H1 (cell line): ENCODE measurements at regions not wholly inside any gene's neighbourhood (a gene's known extent, or its start where the extent isn't known, plus 50 kb on each side); places are given as distances from the start of the nearest gene placed in this dataset.

Experiments
- CTCF ChIA-PET: fragments of 300-600 bp; sonication (Branson Sonifier 250); formaldehyde crosslinking; loops from one replicate; lab custom pipeline; 2021; ENCODE audit not compliant: partially characterized antibody; lab: Charles Lee
- POLR2A ChIA-PET: fragments of 300-600 bp; sonication (Branson Sonifier 250); formaldehyde crosslinking; loops from one replicate; lab custom pipeline; 2021; ENCODE audit warnings: inconsistent platforms; ENCODE audit not compliant: partially characterized antibody; lab: Charles Lee
- DNase-seq, 2 experiments: peaks; one replicate each; pipeline versions ENCODE4 v3.0.0 to v3.0.0-alpha.2; 2010 to 2022; ENCODE audit warnings: low spot score in 2 of 2, low read depth in 1 of 2, mixed read lengths in 1 of 2
- FAIRE-seq: peaks from 2 replicates; lab custom pipeline; 2011; peaks lifted over from hg19 to GRCh38; lab: Jason Lieb, UNC
- H2AFZ ChIP-seq: 2 replicates; pipeline ENCODE4 v1.8.1; 2012; ENCODE audit warnings: low read length, inconsistent platforms
- H2AK5ac ChIP-seq: 2 replicates; pipeline ENCODE4 v1.6.1; 2013; ENCODE audit warnings: low read depth, low read length
- H2BK120ac ChIP-seq: replicated peaks from 2 replicates; pipeline ENCODE3; 2013; ENCODE audit warnings: low read depth, low read length, inconsistent platforms
- H2BK12ac ChIP-seq: 2 replicates; pipeline ENCODE4 v1.6.1; 2013; ENCODE audit warnings: low read depth, low read length
- H2BK15ac ChIP-seq: 2 replicates; pipeline ENCODE4 v1.6.1; 2013; ENCODE audit warnings: low read length
- H2BK20ac ChIP-seq: 2 replicates; pipeline ENCODE4 v1.6.1; 2013; ENCODE audit warnings: low read length
- H2BK5ac ChIP-seq: 2 replicates; pipeline ENCODE4 v1.6.1; 2013; ENCODE audit warnings: low read depth, low read length
- H3K14ac ChIP-seq: 2 replicates; pipeline ENCODE4 v1.6.1; 2013; ENCODE audit warnings: inconsistent platforms; ENCODE audit not compliant: insufficient read length
- H3K18ac ChIP-seq: 2 replicates; pipeline ENCODE4 v1.6.1; 2013; ENCODE audit warnings: low read length; ENCODE audit errors: extremely low read depth
- H3K23ac ChIP-seq: 2 replicates; pipeline ENCODE4 v1.6.1; 2013; ENCODE audit warnings: inconsistent platforms; ENCODE audit not compliant: insufficient read length
- H3K23me2 ChIP-seq: 2 replicates; pipeline ENCODE4 v1.6.1; 2013; ENCODE audit warnings: low read depth, low read length
- H3K27ac ChIP-seq: 2 replicates; pipeline ENCODE4 v1.6.1; 2011; ENCODE audit warnings: low read depth, low read length, inconsistent platforms
- H3K27me3 ChIP-seq, 4 experiments: replicated peaks in 1 of 4; 1 replicate in 1 of 4; 2 replicates in 3 of 4; pipeline versions ENCODE4 v1.6.1 to v1.8.1; 2011 to 2013; ENCODE audit warnings: low read length in 3 of 4, mild to moderate bottlenecking in 3 of 4, inconsistent platforms in 2 of 4, mixed read lengths in 2 of 4, moderate library complexity in 1 of 4; ENCODE audit not compliant: control insufficient read depth in 3 of 4, insufficient read depth in 3 of 4; ENCODE audit errors: extremely low read depth in 1 of 4
- H3K36me3 ChIP-seq, 4 experiments: 2 replicates each; pipeline versions ENCODE4 v1.6.1 to v1.8.1; 2011 to 2013; ENCODE audit warnings: mild to moderate bottlenecking in 4 of 4, low read length in 3 of 4, moderate library complexity in 2 of 4, control low read depth in 1 of 4, inconsistent platforms in 1 of 4; ENCODE audit not compliant: insufficient read depth in 4 of 4, control insufficient read depth in 2 of 4
- H3K4ac ChIP-seq: replicated peaks from 2 replicates; pipeline ENCODE3; 2013; ENCODE audit warnings: low read length, low read depth, mixed read lengths, inconsistent platforms; ENCODE audit not compliant: insufficient read length
- H3K4me1 ChIP-seq, 4 experiments: replicated peaks in 1 of 4; 1 replicate in 1 of 4; 2 replicates in 3 of 4; pipeline versions ENCODE4 v1.6.1 to v1.8.1; 2011 to 2013; ENCODE audit warnings: low read length in 3 of 4, inconsistent platforms in 2 of 4, mixed read lengths in 1 of 4; ENCODE audit not compliant: insufficient read depth in 4 of 4, control insufficient read depth in 3 of 4
- H3K4me2 ChIP-seq, 2 experiments: 2 replicates each; pipeline versions ENCODE4 v1.6.1 to v1.8.1; 2011 to 2013; ENCODE audit warnings: low read depth in 2 of 2, low read length in 2 of 2, control low read depth in 1 of 2, inconsistent platforms in 1 of 2, mild to moderate bottlenecking in 1 of 2; ENCODE audit not compliant: insufficient read depth in 1 of 2
- H3K4me3 ChIP-seq, 4 experiments: fragments of 200-600, 300-600 bp in 1 of 4; sonication (generic), shearing (Covaris generic), sonication (Bioruptor Twin) in 1 of 4; 2 replicates each; pipeline versions ENCODE4 v1.5.1 to v1.8.1; 2011 to 2016; ENCODE audit warnings: low read length in 4 of 4, low read depth in 3 of 4, control low read depth in 2 of 4, inconsistent platforms in 2 of 4, mild to moderate bottlenecking in 2 of 4, mixed read lengths in 1 of 4, moderate library complexity in 1 of 4; ENCODE audit not compliant: insufficient read depth in 2 of 4; ENCODE audit errors: extremely low read depth in 1 of 4
- H3K56ac ChIP-seq: replicated peaks from 2 replicates; pipeline ENCODE3; 2013; ENCODE audit warnings: low read depth, mild to moderate bottlenecking, mixed read lengths, low read length, inconsistent platforms; ENCODE audit not compliant: insufficient read length
- H3K79me1 ChIP-seq: 2 replicates; pipeline ENCODE4 v1.6.1; 2013; ENCODE audit warnings: low read depth, low read length, control low read depth
- H3K79me2 ChIP-seq, 2 experiments: 2 replicates each; pipeline versions ENCODE4 v1.6.1 to v1.8.1; 2012 to 2013; ENCODE audit warnings: low read length in 2 of 2, mild to moderate bottlenecking in 2 of 2, inconsistent platforms in 1 of 2; ENCODE audit not compliant: insufficient read depth in 2 of 2, control insufficient read depth in 1 of 2
- H3K9ac ChIP-seq, 4 experiments: replicated peaks in 1 of 4; 1 replicate in 1 of 4; 2 replicates in 3 of 4; pipeline versions ENCODE4 v1.6.1 to v1.8.1; 2011 to 2013; ENCODE audit warnings: low read depth in 3 of 4, low read length in 3 of 4, control low read depth in 2 of 4, mild to moderate bottlenecking in 2 of 4, moderate library complexity in 2 of 4, inconsistent platforms in 1 of 4; ENCODE audit errors: extremely low read depth in 1 of 4
- H3K9me3 ChIP-seq, 2 experiments: 2 replicates each; pipeline versions ENCODE4 v1.6.1 to v1.8.1; 2012 to 2013; ENCODE audit warnings: mild to moderate bottlenecking in 2 of 2, moderate library complexity in 2 of 2, control low read depth in 1 of 2, inconsistent platforms in 1 of 2, low read depth in 1 of 2, low read length in 1 of 2, mixed read lengths in 1 of 2; ENCODE audit not compliant: insufficient read depth in 2 of 2
- H4K20me1 ChIP-seq, 2 experiments: replicated peaks in 1 of 2; 2 replicates each; pipeline versions ENCODE3 to v1.8.1; 2011 to 2013; ENCODE audit warnings: inconsistent platforms in 2 of 2, low read length in 2 of 2, mild to moderate bottlenecking in 1 of 2; ENCODE audit not compliant: insufficient read depth in 2 of 2, control insufficient read depth in 1 of 2
- H4K5ac ChIP-seq: 2 replicates; pipeline ENCODE4 v1.6.1; 2013; ENCODE audit warnings: low read length, low read depth, mixed read lengths, inconsistent platforms; ENCODE audit not compliant: insufficient read length
- H4K8ac ChIP-seq: 2 replicates; pipeline ENCODE4 v1.8.0; 2013; ENCODE audit warnings: mild to moderate bottlenecking, moderate library complexity, low read length, inconsistent platforms; ENCODE audit not compliant: insufficient read depth; ENCODE audit errors: extremely low read depth
- H4K91ac ChIP-seq: replicated peaks from 2 replicates; pipeline ENCODE3; 2013; ENCODE audit warnings: low read length, mixed read lengths, inconsistent platforms; ENCODE audit not compliant: insufficient read length
- BCL11A ChIP-seq, 2 experiments: IDR thresholded peaks; one replicate each; pipeline ENCODE4 v1.6.1; 2011; ENCODE audit warnings: low read depth in 2 of 2, low read length in 2 of 2, mild to moderate bottlenecking in 2 of 2
- CHD1 ChIP-seq: IDR thresholded peaks from 2 replicates; pipeline ENCODE4 v1.6.1; 2012; ENCODE audit warnings: low read depth, low read length, improper control_type of control experiment
- EGR1 ChIP-seq: IDR thresholded peaks from 2 replicates; pipeline ENCODE4 v1.6.1; 2011; ENCODE audit warnings: low read depth, low read length, borderline replicate concordance
- HDAC2 ChIP-seq, 2 experiments: fragments of 300-600 bp in 1 of 2; sonication (generic) in 1 of 2; IDR thresholded peaks; 2 replicates each; pipeline ENCODE4 v1.6.1; 2011 to 2012; ENCODE audit warnings: low read depth in 2 of 2, low read length in 2 of 2, mild to moderate bottlenecking in 2 of 2, moderate library complexity in 2 of 2, borderline replicate concordance in 1 of 2, inconsistent platforms in 1 of 2
- MAFK ChIP-seq: IDR thresholded peaks from 2 replicates; pipeline ENCODE4 v1.6.1; 2012; ENCODE audit warnings: low read depth, mild to moderate bottlenecking, improper control_type of control experiment, low read length
- POLR2A ChIP-seq, 2 experiments: IDR thresholded peaks; 1 replicate in 1 of 2; 2 replicates in 1 of 2; pipeline ENCODE4 v1.6.1; 2011; ENCODE audit warnings: low read depth in 2 of 2, low read length in 2 of 2, mild to moderate bottlenecking in 2 of 2; ENCODE audit errors: control extremely low read depth in 1 of 2
- POU5F1 ChIP-seq: IDR thresholded peaks from 2 replicates; pipeline ENCODE4 v1.6.1; 2011; ENCODE audit warnings: low read depth, mild to moderate bottlenecking, low read length, moderate library complexity
- RXRA ChIP-seq: IDR thresholded peaks from 2 replicates; pipeline ENCODE4 v1.6.1; 2011; ENCODE audit warnings: low read depth, mild to moderate bottlenecking, low read length, moderate library complexity; ENCODE audit not compliant: insufficient read depth
- TAF7 ChIP-seq: optimal IDR thresholded peaks from 2 replicates; pipeline ENCODE3; 2011; ENCODE audit warnings: low read depth, mild to moderate bottlenecking, inconsistent platforms, low read length, moderate library complexity, borderline replicate concordance
- TBP ChIP-seq: IDR thresholded peaks from 2 replicates; pipeline ENCODE4 v1.6.1; 2011; ENCODE audit warnings: low read depth, low read length, improper control_type of control experiment
- YY1 ChIP-seq: IDR thresholded peaks from 2 replicates; pipeline ENCODE4 v1.6.1; 2011; ENCODE audit warnings: low read depth, mild to moderate bottlenecking, low read length
- ZNF274 ChIP-seq: IDR thresholded peaks from 2 replicates; pipeline ENCODE4 v1.7.0; 2012; ENCODE audit warnings: low read length, borderline replicate concordance; ENCODE audit errors: extremely low read depth
- WGBS, 2 experiments: shearing (Covaris generic) in 1 of 2; methylation state at CpG; one replicate each; pipeline versions ENCODE4 v1.1.6 to v1.1.7; 2013 to 2015; ENCODE audit warnings: low lambda C conversion rate in 2 of 2, mixed read lengths in 2 of 2, inconsistent platforms in 1 of 2, low coverage in 1 of 2, missing lambda C conversion rate in 1 of 2; ENCODE audit not compliant: insufficient replicate concordance in 2 of 2, insufficient coverage in 1 of 2, insufficient read length in 1 of 2; ENCODE audit errors: extremely low coverage in 1 of 2, missing lambda C conversion rate in 1 of 2; 5-methylcytosine and 5-hydroxymethylcytosine counted together
- TF ChIP-seq, protein P1 (sequence below): IDR thresholded peaks from 2 replicates; pipeline ENCODE4 v1.6.1; 2012; ENCODE audit warnings: low read length, inconsistent platforms

DNA sequence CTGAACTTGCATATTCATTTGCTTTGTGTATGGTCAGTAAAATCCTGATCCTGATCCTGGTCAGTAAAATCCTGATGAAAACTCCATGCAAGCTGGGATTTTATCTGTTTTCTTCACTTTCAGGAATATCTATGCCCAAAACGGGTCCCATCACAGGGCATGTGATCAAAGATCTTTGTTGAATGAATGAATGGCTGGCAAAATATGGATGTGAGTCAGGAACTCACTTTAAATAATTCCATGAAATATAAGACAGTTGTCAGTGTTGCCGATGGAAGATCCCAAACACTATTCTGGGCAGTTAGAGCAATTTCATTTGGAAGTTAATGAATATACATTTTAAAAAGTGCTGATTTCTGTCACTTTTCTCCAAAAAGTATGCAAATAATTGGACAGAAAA, 598.4 kb downstream of the GBA3 start:
- no peaks in the 10 kb centered on the region for H3K79me2 ChIP-seq
- no peak overlapping the region for H4K91ac ChIP-seq
- H3K27me3 ChIP-seq, result no peaks in the 10 kb centered on the region
- H2BK120ac ChIP-seq, result no peak overlapping the region
- no peak overlapping the region for H2BK5ac ChIP-seq
- H3K4me3 ChIP-seq, result no peak overlapping the region
- no peaks in the 10 kb centered on the region for H3K23me2 ChIP-seq
- no peak overlapping the region for H2BK15ac ChIP-seq
- no peak overlapping the region for H3K23ac ChIP-seq
- no peak overlapping the region for H3K56ac ChIP-seq
- H3K4ac ChIP-seq, result no peak overlapping the region
- H3K36me3 ChIP-seq, result no peaks in the 10 kb centered on the region
- H2BK20ac ChIP-seq, result no peak overlapping the region
- H2AFZ ChIP-seq, result no peak overlapping the region
- H3K4me1 ChIP-seq, result no peaks in the 10 kb centered on the region
- H2BK12ac ChIP-seq, result no peak overlapping the region
- WGBS, 2 experiments, result 95% methylated on average over 2 of the region's 2 CpGs; no CpG with 5 or more reads in 1 of the 2 experiments
- no peak overlapping the region for H4K8ac ChIP-seq
- H4K20me1 ChIP-seq, result no peaks in the 10 kb centered on the region
- POLR2A ChIA-PET, result no interaction called here
- no peak overlapping the region for H2AK5ac ChIP-seq
- CTCF ChIA-PET, result interaction anchor here (0.7 kb wide), 1 partner anchor 321 kb away, joined by 3 read pairs; no protein-coding TSS in a partner anchor
- no peak overlapping the region for H3K27ac ChIP-seq
- H3K9me3 ChIP-seq, result no peaks in the 10 kb centered on the region
- no peaks in the 10 kb centered on the region for H3K79me1 ChIP-seq
- no peak overlapping the region for H4K5ac ChIP-seq
- no peak overlapping the region for H3K18ac ChIP-seq
- H3K4me2 ChIP-seq, result no peak overlapping the region
- DNase-seq (no peak), FAIRE-seq (no peak)
- TF ChIP-seq, protein P1, sequence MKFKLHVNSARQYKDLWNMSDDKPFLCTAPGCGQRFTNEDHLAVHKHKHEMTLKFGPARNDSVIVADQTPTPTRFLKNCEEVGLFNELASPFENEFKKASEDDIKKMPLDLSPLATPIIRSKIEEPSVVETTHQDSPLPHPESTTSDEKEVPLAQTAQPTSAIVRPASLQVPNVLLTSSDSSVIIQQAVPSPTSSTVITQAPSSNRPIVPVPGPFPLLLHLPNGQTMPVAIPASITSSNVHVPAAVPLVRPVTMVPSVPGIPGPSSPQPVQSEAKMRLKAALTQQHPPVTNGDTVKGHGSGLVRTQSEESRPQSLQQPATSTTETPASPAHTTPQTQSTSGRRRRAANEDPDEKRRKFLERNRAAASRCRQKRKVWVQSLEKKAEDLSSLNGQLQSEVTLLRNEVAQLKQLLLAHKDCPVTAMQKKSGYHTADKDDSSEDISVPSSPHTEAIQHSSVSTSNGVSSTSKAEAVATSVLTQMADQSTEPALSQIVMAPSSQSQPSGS, result no peak
- no peak for TF ChIP-seq HDAC2 (IDR thresholded peaks at IDR 0.05; ENCODE audit: borderline replicate concordance in 1 of 2, low read depth in 2 of 2, low read length in 2 of 2)
- TF ChIP-seq BCL11A (IDR thresholded peaks at IDR 0.05; ENCODE audit: low read depth in 2 of 2, low read length in 2 of 2), result no peak
- TF ChIP-seq YY1, result no peak
- no peak for TF ChIP-seq POLR2A (IDR thresholded peaks at IDR 0.05; ENCODE audit: control extremely low read depth in 1 of 2, low read depth in 2 of 2, low read length in 2 of 2)
- TF ChIP-seq POU5F1, result no peak
- TF ChIP-seq ZNF274, result no peak
- no peak for TF ChIP-seq TBP
- no peak for TF ChIP-seq RXRA
- TF ChIP-seq EGR1, result no peak
- no peak for TF ChIP-seq TAF7
- TF ChIP-seq MAFK, result no peak
- TF ChIP-seq CHD1, result no peak
- H3K14ac ChIP-seq, result no peak overlapping the region
- H3K9ac ChIP-seq, result no peak overlapping the region
